ENCODE measurements at regions not wholly inside any gene's neighbourhood (a gene's known extent, or its start where the extent isn't known, plus 50 kb on each side); places are given as distances from the start of the nearest gene placed in this dataset.

DNA sequence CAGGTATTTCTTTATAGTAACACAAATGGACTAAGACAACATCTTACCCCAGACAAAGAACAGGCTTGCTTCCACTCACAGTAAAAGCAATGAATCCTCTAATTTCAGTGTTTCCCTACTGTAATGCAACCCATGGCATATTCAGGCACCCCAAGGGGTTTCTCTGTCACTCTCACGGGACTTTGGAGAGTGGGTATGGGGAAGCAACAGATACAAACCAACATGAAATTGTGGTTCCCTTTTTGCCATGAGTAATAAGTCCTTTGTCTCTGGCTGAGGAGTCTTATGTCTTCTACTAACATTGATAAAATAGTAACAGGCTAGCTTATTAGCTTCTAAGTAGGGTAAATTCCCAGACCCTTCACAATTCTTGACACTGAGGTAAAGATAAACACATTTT is 51.4 kb upstream of the AOAH start:
- DNase-seq (ENCODE audit: low read depth, low spot score), result no peak
- intact Hi-C loops (cut with micrococcal nuclease; ENCODE audit: unreplicated experiment), result no loop called here
- no peaks in the 10 kb centered on the region for H3K9me3 ChIP-seq (ENCODE audit: control insufficient read depth, insufficient read depth, low read depth, low read length)
- no peak for ATAC-seq
- ChIA-PET POLR2A (no interaction called here), CTCF (no interaction called here)
- no peak overlapping the region for H3K27ac ChIP-seq (ENCODE audit: low read length)
- no peak overlapping the region for H3K4me3 ChIP-seq (ENCODE audit: low read depth in 2 of 2, low read length in 2 of 2)
- in situ Hi-C loops (cut with HindIII; ENCODE audit: low pct_unique_long_range_greater_than_20kb, low sequenced_read_pairs), result no loop called here
- H3K36me3 ChIP-seq (ENCODE audit: control insufficient read depth, insufficient read depth, low read length), result no peaks in the 10 kb centered on the region
- TF ChIP-seq TCF7L2 (IDR thresholded peaks at IDR 0.05; ENCODE audit: low read depth, low read length), result no peak
- TF ChIP-seq, protein P1, sequence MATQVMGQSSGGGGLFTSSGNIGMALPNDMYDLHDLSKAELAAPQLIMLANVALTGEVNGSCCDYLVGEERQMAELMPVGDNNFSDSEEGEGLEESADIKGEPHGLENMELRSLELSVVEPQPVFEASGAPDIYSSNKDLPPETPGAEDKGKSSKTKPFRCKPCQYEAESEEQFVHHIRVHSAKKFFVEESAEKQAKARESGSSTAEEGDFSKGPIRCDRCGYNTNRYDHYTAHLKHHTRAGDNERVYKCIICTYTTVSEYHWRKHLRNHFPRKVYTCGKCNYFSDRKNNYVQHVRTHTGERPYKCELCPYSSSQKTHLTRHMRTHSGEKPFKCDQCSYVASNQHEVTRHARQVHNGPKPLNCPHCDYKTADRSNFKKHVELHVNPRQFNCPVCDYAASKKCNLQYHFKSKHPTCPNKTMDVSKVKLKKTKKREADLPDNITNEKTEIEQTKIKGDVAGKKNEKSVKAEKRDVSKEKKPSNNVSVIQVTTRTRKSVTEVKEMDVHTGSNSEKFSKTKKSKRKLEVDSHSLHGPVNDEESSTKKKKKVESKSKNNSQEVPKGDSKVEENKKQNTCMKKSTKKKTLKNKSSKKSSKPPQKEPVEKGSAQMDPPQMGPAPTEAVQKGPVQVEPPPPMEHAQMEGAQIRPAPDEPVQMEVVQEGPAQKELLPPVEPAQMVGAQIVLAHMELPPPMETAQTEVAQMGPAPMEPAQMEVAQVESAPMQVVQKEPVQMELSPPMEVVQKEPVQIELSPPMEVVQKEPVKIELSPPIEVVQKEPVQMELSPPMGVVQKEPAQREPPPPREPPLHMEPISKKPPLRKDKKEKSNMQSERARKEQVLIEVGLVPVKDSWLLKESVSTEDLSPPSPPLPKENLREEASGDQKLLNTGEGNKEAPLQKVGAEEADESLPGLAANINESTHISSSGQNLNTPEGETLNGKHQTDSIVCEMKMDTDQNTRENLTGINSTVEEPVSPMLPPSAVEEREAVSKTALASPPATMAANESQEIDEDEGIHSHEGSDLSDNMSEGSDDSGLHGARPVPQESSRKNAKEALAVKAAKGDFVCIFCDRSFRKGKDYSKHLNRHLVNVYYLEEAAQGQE (IDR thresholded peaks at IDR 0.05; ENCODE audit: insufficient read depth in 1 of 2, low read depth in 2 of 2, low read length in 1 of 2), result no peak
- TF ChIP-seq SIN3A (IDR thresholded peaks at IDR 0.05; ENCODE audit: borderline replicate concordance, insufficient read depth, low read depth, low read length), result no peak
- no peak for TF ChIP-seq POLR2AphosphoS5 (IDR thresholded peaks at IDR 0.05; ENCODE audit: low read depth, low read length)
- TF ChIP-seq, protein P2, sequence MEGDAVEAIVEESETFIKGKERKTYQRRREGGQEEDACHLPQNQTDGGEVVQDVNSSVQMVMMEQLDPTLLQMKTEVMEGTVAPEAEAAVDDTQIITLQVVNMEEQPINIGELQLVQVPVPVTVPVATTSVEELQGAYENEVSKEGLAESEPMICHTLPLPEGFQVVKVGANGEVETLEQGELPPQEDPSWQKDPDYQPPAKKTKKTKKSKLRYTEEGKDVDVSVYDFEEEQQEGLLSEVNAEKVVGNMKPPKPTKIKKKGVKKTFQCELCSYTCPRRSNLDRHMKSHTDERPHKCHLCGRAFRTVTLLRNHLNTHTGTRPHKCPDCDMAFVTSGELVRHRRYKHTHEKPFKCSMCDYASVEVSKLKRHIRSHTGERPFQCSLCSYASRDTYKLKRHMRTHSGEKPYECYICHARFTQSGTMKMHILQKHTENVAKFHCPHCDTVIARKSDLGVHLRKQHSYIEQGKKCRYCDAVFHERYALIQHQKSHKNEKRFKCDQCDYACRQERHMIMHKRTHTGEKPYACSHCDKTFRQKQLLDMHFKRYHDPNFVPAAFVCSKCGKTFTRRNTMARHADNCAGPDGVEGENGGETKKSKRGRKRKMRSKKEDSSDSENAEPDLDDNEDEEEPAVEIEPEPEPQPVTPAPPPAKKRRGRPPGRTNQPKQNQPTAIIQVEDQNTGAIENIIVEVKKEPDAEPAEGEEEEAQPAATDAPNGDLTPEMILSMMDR (IDR thresholded peaks at IDR 0.05), result no peak
- no TSS peak for BruUV-seq (replicated peaks)
- H3K4me1 ChIP-seq (ENCODE audit: control insufficient read depth, insufficient read depth, low read length), result no peaks in the 10 kb centered on the region
- H3K27me3 ChIP-seq (ENCODE audit: control insufficient read depth, insufficient read depth, low read length), result no peaks in the 10 kb centered on the region

DNA sequence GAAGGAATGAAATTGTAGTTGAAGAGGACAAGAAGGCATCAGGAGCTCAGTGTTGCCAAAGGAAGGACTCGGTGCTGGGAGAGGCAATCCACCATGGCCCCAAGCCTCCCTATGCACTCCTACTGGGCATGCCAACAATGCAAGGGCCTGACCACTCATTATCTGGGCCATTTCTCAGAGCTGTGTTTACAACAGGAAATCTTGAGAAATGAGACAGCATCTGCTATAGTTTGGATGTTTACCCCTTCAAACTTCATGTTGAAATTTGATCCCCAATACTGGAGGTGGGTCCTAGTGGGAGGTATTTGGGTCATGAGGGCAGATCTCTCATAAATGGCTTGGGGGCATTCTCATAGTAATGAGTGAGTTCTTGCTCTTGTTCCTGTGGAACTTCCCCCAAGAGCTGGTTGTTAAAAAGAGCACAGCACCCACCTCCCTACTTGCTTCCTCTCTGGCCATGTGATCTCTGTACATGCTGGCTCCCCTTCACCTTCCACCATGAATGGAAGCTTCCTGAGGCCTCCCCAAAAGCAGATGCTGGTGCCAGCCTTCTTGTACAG is 50.8 kb upstream of the AOAH start:
- Histone ChIP-seq H3K4me3 (ENCODE audit: low read depth in 2 of 2, low read length in 2 of 2) (no peak overlapping the region), H3K27ac (ENCODE audit: low read length) (no peak overlapping the region), H3K9me3 (ENCODE audit: control insufficient read depth, insufficient read depth, low read depth, low read length) (no peaks in the 10 kb centered on the region), H3K4me1 (ENCODE audit: control insufficient read depth, insufficient read depth, low read length) (no peaks in the 10 kb centered on the region), H3K27me3 (ENCODE audit: control insufficient read depth, insufficient read depth, low read length) (no peaks in the 10 kb centered on the region), H3K36me3 (ENCODE audit: control insufficient read depth, insufficient read depth, low read length) (no peaks in the 10 kb centered on the region)
- no TSS peak for BruUV-seq (replicated peaks)
- in situ Hi-C loops (cut with HindIII; ENCODE audit: low pct_unique_long_range_greater_than_20kb, low sequenced_read_pairs), result no loop called here
- CTCF ChIA-PET, result no interaction called here
- TF ChIP-seq, protein P1 (IDR thresholded peaks at IDR 0.05; ENCODE audit: insufficient read depth in 1 of 2, low read depth in 2 of 2, low read length in 1 of 2), result no peak
- TF ChIP-seq TCF7L2 (IDR thresholded peaks at IDR 0.05; ENCODE audit: low read depth, low read length), result no peak
- POLR2A ChIA-PET, result no interaction called here
- ATAC-seq, result no peak
- intact Hi-C loops (cut with micrococcal nuclease; ENCODE audit: unreplicated experiment), result no loop called here
- DNase-seq (ENCODE audit: low read depth, low spot score), result no peak

All from Panc1 (cell line).